HEK293T (cell line): ENCODE measurements at regions not wholly inside any gene's neighbourhood (a gene's known extent, or its start where the extent isn't known, plus 50 kb on each side); places are given as distances from the start of the nearest gene placed in this dataset.

ENCODE experiments used
- ARNT ChIP-seq: fragments of 450-650 bp; IDR thresholded peaks from 2 replicates; pipeline ENCODE4 v1.6.1; 2017; ENCODE audit warnings: mild to moderate bottlenecking
- BHLHE40 ChIP-seq: fragments of 450-650 bp; IDR thresholded peaks from 2 replicates; pipeline ENCODE4 v1.6.1; 2016; ENCODE audit warnings: mild to moderate bottlenecking, moderate library complexity, borderline replicate concordance
- CTBP1 ChIP-seq: fragments of 450-650 bp; IDR thresholded peaks from 2 replicates; pipeline ENCODE4 v1.6.1; 2016; ENCODE audit warnings: borderline replicate concordance
- ELF4 ChIP-seq: fragments of 450-650 bp; IDR thresholded peaks from 2 replicates; pipeline ENCODE4 v1.6.1; 2017; ENCODE audit warnings: antibody characterized with exemption
- FOXA1 ChIP-seq: fragments of 450-650 bp; IDR thresholded peaks from 2 replicates; pipeline ENCODE4 v1.6.1; 2016; ENCODE audit warnings: mild to moderate bottlenecking
- FOXM1 ChIP-seq: fragments of 450-650 bp; IDR thresholded peaks from 2 replicates; pipeline ENCODE4 v1.6.1; 2017; ENCODE audit warnings: mild to moderate bottlenecking, borderline replicate concordance
- HDGF ChIP-seq: fragments of 450-650 bp; IDR thresholded peaks from 2 replicates; pipeline ENCODE4 v1.6.1; 2017; ENCODE audit warnings: antibody characterized with exemption, borderline replicate concordance
- L3MBTL2 ChIP-seq: fragments of 450-650 bp; conservative IDR thresholded peaks from 2 replicates; pipeline ENCODE4 v1.6.1; 2016; ENCODE audit warnings: mild to moderate bottlenecking
- NFRKB ChIP-seq: fragments of 450-650 bp; IDR thresholded peaks from 2 replicates; pipeline ENCODE4 v1.6.1; 2016; ENCODE audit warnings: mild to moderate bottlenecking, moderate library complexity
- SP1 ChIP-seq: fragments of 450-650 bp; IDR thresholded peaks from 2 replicates; pipeline ENCODE4 v1.6.1; 2017
- SUZ12 ChIP-seq: fragments of 450-650 bp; IDR thresholded peaks from 2 replicates; pipeline ENCODE4 v1.6.1; 2016; ENCODE audit warnings: mild to moderate bottlenecking
- TARDBP ChIP-seq: fragments of 450-650 bp; IDR thresholded peaks from 2 replicates; pipeline ENCODE4 v1.6.1; 2016
- TF ChIP-seq, protein P1 (sequence below): fragments of 450-650 bp; IDR thresholded peaks from 2 replicates; pipeline ENCODE4 v1.6.1; 2016

DNA sequence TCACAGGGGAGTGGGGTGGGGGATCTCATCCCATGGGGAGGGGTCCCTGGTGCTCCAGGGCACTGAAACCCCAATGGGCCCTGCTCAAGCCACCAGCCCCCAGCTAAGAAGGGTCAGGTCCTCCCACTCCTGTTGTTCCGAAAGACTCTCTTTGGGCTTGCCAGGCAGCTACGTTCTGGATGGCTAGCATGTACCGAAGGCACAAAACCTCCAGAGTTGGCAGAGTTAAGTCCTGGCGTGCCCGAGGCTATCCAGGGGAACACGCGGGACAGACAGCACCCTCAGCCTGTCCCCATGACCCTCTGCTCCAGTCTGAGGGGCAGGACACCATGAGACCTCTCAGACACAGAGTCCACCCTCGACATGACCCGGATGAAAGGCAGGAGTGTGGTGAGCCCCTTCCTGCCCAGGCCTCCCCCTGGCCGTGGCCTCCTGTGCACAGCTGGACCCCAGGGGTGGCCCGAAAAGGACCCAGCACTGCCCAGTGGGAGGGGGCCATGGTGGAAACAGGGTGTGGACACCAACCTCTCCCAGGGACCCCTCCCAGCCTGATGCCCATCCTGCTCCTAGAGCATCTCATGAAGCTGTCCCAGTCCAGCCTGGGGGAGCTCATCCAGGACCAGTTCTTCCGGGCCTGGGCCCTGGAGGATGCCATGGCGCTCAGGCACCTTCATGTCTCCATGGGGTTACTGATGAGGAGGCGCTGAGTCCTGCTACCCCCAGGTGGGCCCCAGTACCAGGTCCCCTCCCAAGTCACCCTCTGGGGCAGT, 53.0 kb upstream of the TPM4 start:
- TF ChIP-seq NFRKB (no peak), ARNT (no peak), TARDBP (no peak), FOXA1 (no peak), L3MBTL2 (no peak), FOXM1 (no peak), BHLHE40 (no peak), HDGF (no peak), CTBP1 (no peak), SUZ12 (no peak), ELF4 (no peak), SP1 (no peak)
- TF ChIP-seq, protein P1, sequence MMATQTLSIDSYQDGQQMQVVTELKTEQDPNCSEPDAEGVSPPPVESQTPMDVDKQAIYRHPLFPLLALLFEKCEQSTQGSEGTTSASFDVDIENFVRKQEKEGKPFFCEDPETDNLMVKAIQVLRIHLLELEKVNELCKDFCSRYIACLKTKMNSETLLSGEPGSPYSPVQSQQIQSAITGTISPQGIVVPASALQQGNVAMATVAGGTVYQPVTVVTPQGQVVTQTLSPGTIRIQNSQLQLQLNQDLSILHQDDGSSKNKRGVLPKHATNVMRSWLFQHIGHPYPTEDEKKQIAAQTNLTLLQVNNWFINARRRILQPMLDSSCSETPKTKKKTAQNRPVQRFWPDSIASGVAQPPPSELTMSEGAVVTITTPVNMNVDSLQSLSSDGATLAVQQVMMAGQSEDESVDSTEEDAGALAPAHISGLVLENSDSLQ, result no peak
